ENCODE measurements at regions not wholly inside any gene's neighbourhood (a gene's known extent, or its start where the extent isn't known, plus 50 kb on each side); places are given as distances from the start of the nearest gene placed in this dataset.
"Not testable (repeated sequence)": the region's sequence is repeated elsewhere in the genome, so short reads cannot be mapped to it uniquely, and the experiment has no call there.

DNA sequence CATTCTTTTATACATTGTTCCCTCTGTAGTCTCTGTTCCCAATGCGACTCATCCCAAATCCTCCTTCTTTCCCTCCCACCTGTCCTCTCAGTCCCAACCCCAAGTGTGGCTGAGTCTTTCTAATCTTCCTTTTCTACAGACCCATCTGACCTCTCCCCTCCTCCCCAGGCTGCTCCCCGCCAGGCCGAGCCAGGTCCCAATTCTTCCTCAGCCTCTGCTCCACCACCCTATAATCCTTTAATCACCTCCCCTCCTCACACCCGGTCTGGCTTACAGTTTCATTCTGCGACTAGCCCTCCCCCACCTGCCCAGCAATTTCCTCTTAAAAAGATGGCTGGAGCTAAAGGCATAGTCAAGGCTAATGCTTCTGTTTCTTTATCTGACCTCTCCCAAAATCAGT, 130.6 kb downstream of the RAB38 start:
- not testable (repeated sequence) for H3K4me2 ChIP-seq; H3K79me2 ChIP-seq (replicated peaks; ENCODE audit: insufficient read depth)

DNA sequence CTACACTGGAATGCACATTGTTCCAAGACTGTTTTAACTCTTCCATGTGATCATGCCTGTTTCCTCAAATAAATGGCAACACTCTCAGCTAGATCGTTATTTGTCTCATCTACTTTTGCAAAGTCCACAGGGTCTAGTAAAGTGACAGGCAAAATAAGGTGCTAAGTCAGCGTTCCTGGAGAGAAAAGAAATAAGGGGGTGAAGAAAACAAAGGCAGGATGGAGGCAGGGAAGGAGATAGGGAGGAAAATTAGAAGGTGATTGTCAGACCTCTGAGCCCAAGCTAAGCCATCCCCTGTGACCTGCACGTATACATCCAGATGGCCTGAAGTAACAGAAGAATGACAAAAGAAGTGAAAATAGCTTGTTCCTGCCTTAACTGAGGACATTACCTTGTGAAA, 132.1 kb downstream of the RAB38 start:
- Mint-ChIP-seq H3K4me1 (peaks cover 31% of the 10 kb centered on the region), H3K4me3 (no peak overlapping the region), H3K27me3 (ENCODE audit: insufficient read depth, low read depth, poor library complexity) (peaks cover 6% of the 10 kb centered on the region), H3K9me3 (peaks cover 12% of the 10 kb centered on the region), H3K36me3 (ENCODE audit: low read depth) (peaks cover 13% of the 10 kb centered on the region), H3K27ac (peak overlapping the region; percentile 8)
- H3K9me2 ChIP-seq (ENCODE audit: insufficient read depth) = no peaks in the 10 kb centered on the region
- no peaks in the 10 kb centered on the region for H3K27me3 ChIP-seq (ENCODE audit: insufficient read depth)
- peaks cover 20% of the 10 kb centered on the region for H3K4me1 ChIP-seq (ENCODE audit: insufficient read depth)
- no peaks in the 10 kb centered on the region for H3K36me3 ChIP-seq (ENCODE audit: insufficient read depth)
- no peaks in the 10 kb centered on the region for H4K20me1 ChIP-seq (replicated peaks; ENCODE audit: insufficient read depth)
- H2AFZ ChIP-seq = peak overlapping the region; percentile 48; the same call in 1 of the 2 replicates
- TF ChIP-seq STAT1 (IDR thresholded peaks at IDR 0.05; ENCODE audit: unreplicated experiment) = no peak
- TF ChIP-seq JUNB (IDR thresholded peaks at IDR 0.05; ENCODE audit: unreplicated experiment) = no peak
- TF ChIP-seq, protein P1, sequence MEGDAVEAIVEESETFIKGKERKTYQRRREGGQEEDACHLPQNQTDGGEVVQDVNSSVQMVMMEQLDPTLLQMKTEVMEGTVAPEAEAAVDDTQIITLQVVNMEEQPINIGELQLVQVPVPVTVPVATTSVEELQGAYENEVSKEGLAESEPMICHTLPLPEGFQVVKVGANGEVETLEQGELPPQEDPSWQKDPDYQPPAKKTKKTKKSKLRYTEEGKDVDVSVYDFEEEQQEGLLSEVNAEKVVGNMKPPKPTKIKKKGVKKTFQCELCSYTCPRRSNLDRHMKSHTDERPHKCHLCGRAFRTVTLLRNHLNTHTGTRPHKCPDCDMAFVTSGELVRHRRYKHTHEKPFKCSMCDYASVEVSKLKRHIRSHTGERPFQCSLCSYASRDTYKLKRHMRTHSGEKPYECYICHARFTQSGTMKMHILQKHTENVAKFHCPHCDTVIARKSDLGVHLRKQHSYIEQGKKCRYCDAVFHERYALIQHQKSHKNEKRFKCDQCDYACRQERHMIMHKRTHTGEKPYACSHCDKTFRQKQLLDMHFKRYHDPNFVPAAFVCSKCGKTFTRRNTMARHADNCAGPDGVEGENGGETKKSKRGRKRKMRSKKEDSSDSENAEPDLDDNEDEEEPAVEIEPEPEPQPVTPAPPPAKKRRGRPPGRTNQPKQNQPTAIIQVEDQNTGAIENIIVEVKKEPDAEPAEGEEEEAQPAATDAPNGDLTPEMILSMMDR (conservative IDR thresholded peaks at IDR 0.05; ENCODE audit: low read depth in 2 of 2) = no peak
- TF ChIP-seq EZH2phosphoT487 (IDR thresholded peaks at IDR 0.05; ENCODE audit: unreplicated experiment) = no peak
- TF ChIP-seq, protein P2, sequence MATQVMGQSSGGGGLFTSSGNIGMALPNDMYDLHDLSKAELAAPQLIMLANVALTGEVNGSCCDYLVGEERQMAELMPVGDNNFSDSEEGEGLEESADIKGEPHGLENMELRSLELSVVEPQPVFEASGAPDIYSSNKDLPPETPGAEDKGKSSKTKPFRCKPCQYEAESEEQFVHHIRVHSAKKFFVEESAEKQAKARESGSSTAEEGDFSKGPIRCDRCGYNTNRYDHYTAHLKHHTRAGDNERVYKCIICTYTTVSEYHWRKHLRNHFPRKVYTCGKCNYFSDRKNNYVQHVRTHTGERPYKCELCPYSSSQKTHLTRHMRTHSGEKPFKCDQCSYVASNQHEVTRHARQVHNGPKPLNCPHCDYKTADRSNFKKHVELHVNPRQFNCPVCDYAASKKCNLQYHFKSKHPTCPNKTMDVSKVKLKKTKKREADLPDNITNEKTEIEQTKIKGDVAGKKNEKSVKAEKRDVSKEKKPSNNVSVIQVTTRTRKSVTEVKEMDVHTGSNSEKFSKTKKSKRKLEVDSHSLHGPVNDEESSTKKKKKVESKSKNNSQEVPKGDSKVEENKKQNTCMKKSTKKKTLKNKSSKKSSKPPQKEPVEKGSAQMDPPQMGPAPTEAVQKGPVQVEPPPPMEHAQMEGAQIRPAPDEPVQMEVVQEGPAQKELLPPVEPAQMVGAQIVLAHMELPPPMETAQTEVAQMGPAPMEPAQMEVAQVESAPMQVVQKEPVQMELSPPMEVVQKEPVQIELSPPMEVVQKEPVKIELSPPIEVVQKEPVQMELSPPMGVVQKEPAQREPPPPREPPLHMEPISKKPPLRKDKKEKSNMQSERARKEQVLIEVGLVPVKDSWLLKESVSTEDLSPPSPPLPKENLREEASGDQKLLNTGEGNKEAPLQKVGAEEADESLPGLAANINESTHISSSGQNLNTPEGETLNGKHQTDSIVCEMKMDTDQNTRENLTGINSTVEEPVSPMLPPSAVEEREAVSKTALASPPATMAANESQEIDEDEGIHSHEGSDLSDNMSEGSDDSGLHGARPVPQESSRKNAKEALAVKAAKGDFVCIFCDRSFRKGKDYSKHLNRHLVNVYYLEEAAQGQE (IDR thresholded peaks at IDR 0.05; ENCODE audit: unreplicated experiment) = no peak
- TF ChIP-seq ZNF331 (CRISPR knock-in tag; IDR thresholded peaks at IDR 0.05; ENCODE audit: low read depth) = no peak
- H3F3A ChIP-seq (replicated peaks; ENCODE audit: low read depth) = no peaks in the 10 kb centered on the region
- H3K4me2 ChIP-seq = no peak overlapping the region
- no peaks in the 10 kb centered on the region for H3K79me2 ChIP-seq (replicated peaks; ENCODE audit: insufficient read depth)
- no peak overlapping the region for H3K4me3 ChIP-seq
- DNase-seq (ENCODE audit: low spot score) (no peak), ATAC-seq (no peak; the same call in 2 of the 3 replicates)
- H3K27ac ChIP-seq (ENCODE audit: low read depth) = no peak overlapping the region

More for the DNA sequence above, 130.6 kb downstream of the RAB38 start:
- H3K9me3 Mint-ChIP-seq = peaks cover 12% of the 10 kb centered on the region
- not testable (repeated sequence) for H3K27me3 Mint-ChIP-seq (ENCODE audit: insufficient read depth, low read depth, poor library complexity); H4K20me1 ChIP-seq (replicated peaks; ENCODE audit: insufficient read depth); DNase-seq (ENCODE audit: low spot score); H2AFZ ChIP-seq; H3F3A ChIP-seq (replicated peaks; ENCODE audit: low read depth); H3K4me3 Mint-ChIP-seq; H3K9me2 ChIP-seq (ENCODE audit: insufficient read depth); H3K27me3 ChIP-seq (ENCODE audit: insufficient read depth); H3K27ac ChIP-seq (ENCODE audit: low read depth); H3K36me3 ChIP-seq (ENCODE audit: insufficient read depth); ATAC-seq; H3K4me3 ChIP-seq; H3K27ac Mint-ChIP-seq
- peaks cover 13% of the 10 kb centered on the region for H3K36me3 Mint-ChIP-seq (ENCODE audit: low read depth)
- peaks cover 22% of the 10 kb centered on the region for H3K4me1 ChIP-seq (ENCODE audit: insufficient read depth)
- peaks cover 27% of the 10 kb centered on the region for H3K4me1 Mint-ChIP-seq

Data from GM23338 (cell line).